ENCODE measurements at regions not wholly inside any gene's neighbourhood (a gene's known extent, or its start where the extent isn't known, plus 50 kb on each side); places are given as distances from the start of the nearest gene placed in this dataset.

DNA sequence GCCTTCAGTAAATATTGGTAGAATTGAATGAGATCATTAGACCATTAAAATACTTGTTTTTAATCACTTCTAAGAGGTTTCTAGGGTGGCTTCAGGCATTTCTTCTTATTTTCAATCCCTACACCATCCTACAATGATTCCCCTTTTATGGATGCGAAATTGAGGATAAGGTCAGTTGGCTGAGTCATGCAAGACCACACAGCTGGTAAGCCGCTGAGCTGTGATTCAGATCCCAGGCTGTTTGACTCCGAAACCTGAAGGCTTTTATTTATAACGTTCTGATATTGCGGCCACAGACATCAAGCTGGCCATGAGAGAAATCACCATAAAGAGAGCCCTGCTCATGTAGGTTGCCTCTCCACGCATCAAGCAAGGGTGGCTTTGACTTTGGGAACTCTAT is 133.4 kb downstream of the VAPA start:
- Histone ChIP-seq H3K27ac (ENCODE audit: low read depth, low read length) (no peak overlapping the region), H4K20me1 (ENCODE audit: insufficient read depth, low read length) (no peaks in the 10 kb centered on the region), H3K9me3 (ENCODE audit: low read depth, low read length) (no peaks in the 10 kb centered on the region), H3K4me2 (ENCODE audit: insufficient read depth, low read length) (no peak overlapping the region), H2AFZ (ENCODE audit: low read length) (no peak overlapping the region), H3K4me1 (ENCODE audit: insufficient read depth, low read length) (peaks cover 27% of the 10 kb centered on the region), H3K79me2 (ENCODE audit: insufficient read depth, low read length) (no peaks in the 10 kb centered on the region), H3K36me3 (ENCODE audit: insufficient read depth, low read length) (no peaks in the 10 kb centered on the region), H3K4me3 (ENCODE audit: insufficient read depth, low read length) (no peak overlapping the region), H3K27me3 (ENCODE audit: insufficient read depth, low read length) (no peaks in the 10 kb centered on the region)
- TF ChIP-seq, protein P1, sequence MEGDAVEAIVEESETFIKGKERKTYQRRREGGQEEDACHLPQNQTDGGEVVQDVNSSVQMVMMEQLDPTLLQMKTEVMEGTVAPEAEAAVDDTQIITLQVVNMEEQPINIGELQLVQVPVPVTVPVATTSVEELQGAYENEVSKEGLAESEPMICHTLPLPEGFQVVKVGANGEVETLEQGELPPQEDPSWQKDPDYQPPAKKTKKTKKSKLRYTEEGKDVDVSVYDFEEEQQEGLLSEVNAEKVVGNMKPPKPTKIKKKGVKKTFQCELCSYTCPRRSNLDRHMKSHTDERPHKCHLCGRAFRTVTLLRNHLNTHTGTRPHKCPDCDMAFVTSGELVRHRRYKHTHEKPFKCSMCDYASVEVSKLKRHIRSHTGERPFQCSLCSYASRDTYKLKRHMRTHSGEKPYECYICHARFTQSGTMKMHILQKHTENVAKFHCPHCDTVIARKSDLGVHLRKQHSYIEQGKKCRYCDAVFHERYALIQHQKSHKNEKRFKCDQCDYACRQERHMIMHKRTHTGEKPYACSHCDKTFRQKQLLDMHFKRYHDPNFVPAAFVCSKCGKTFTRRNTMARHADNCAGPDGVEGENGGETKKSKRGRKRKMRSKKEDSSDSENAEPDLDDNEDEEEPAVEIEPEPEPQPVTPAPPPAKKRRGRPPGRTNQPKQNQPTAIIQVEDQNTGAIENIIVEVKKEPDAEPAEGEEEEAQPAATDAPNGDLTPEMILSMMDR (IDR thresholded peaks at IDR 0.05; ENCODE audit: extremely low read depth, low read depth, low read length) = no peak
- peak; percentile 85 for DNase-seq (ENCODE audit: insufficient read length, low spot score, missing footprints)

GRCh38 chr18:10049747-10050146 is 135.9 kb downstream of the VAPA start:
- Histone ChIP-seq H3K4me3 (ENCODE audit: insufficient read depth, low read length) (no peak overlapping the region), H3K79me2 (ENCODE audit: insufficient read depth, low read length) (no peaks in the 10 kb centered on the region), H3K4me2 (ENCODE audit: insufficient read depth, low read length) (no peak overlapping the region), H3K27me3 (ENCODE audit: insufficient read depth, low read length) (no peaks in the 10 kb centered on the region), H2AFZ (ENCODE audit: low read length) (no peak overlapping the region), H3K9me3 (ENCODE audit: low read depth, low read length) (no peaks in the 10 kb centered on the region), H3K4me1 (ENCODE audit: insufficient read depth, low read length) (peaks cover 27% of the 10 kb centered on the region), H3K36me3 (ENCODE audit: insufficient read depth, low read length) (no peaks in the 10 kb centered on the region), H3K27ac (ENCODE audit: low read depth, low read length) (no peak overlapping the region), H4K20me1 (ENCODE audit: insufficient read depth, low read length) (no peaks in the 10 kb centered on the region)
- TF ChIP-seq, protein P1 (IDR thresholded peaks at IDR 0.05; ENCODE audit: extremely low read depth, low read depth, low read length) = no peak
- DNase-seq (ENCODE audit: insufficient read length, low spot score, missing footprints) = no peak

GRCh38 chr18:10050956-10051355 is 137.1 kb downstream of the VAPA start:
- H3K27me3 ChIP-seq (ENCODE audit: insufficient read depth, low read length) = no peaks in the 10 kb centered on the region
- no peak overlapping the region for H3K4me2 ChIP-seq (ENCODE audit: insufficient read depth, low read length)
- H3K79me2 ChIP-seq (ENCODE audit: insufficient read depth, low read length) = no peaks in the 10 kb centered on the region
- H3K27ac ChIP-seq (ENCODE audit: low read depth, low read length) = no peak overlapping the region
- no peaks in the 10 kb centered on the region for H3K9me3 ChIP-seq (ENCODE audit: low read depth, low read length)
- TF ChIP-seq, protein P1 (IDR thresholded peaks at IDR 0.05; ENCODE audit: extremely low read depth, low read depth, low read length) = no peak
- no peak overlapping the region for H3K4me3 ChIP-seq (ENCODE audit: insufficient read depth, low read length)
- H2AFZ ChIP-seq (ENCODE audit: low read length) = no peak overlapping the region
- no peaks in the 10 kb centered on the region for H4K20me1 ChIP-seq (ENCODE audit: insufficient read depth, low read length)
- H3K36me3 ChIP-seq (ENCODE audit: insufficient read depth, low read length) = no peaks in the 10 kb centered on the region
- DNase-seq (ENCODE audit: insufficient read length, low spot score, missing footprints) = no peak
- peaks cover 27% of the 10 kb centered on the region for H3K4me1 ChIP-seq (ENCODE audit: insufficient read depth, low read length)

GRCh38 chr18:10051877-10052631 is 138.2 kb downstream of the VAPA start:
- no peak overlapping the region for H2AFZ ChIP-seq (ENCODE audit: low read length)
- DNase-seq (ENCODE audit: insufficient read length, low spot score, missing footprints) = no peak
- H3K27ac ChIP-seq (ENCODE audit: low read depth, low read length) = no peak overlapping the region
- no peaks in the 10 kb centered on the region for H3K36me3 ChIP-seq (ENCODE audit: insufficient read depth, low read length)
- H3K79me2 ChIP-seq (ENCODE audit: insufficient read depth, low read length) = no peaks in the 10 kb centered on the region
- TF ChIP-seq, protein P1 (IDR thresholded peaks at IDR 0.05; ENCODE audit: extremely low read depth, low read depth, low read length) = no peak
- no peak overlapping the region for H3K4me3 ChIP-seq (ENCODE audit: insufficient read depth, low read length)
- no peaks in the 10 kb centered on the region for H3K9me3 ChIP-seq (ENCODE audit: low read depth, low read length)
- H3K4me2 ChIP-seq (ENCODE audit: insufficient read depth, low read length) = no peak overlapping the region
- no peaks in the 10 kb centered on the region for H3K27me3 ChIP-seq (ENCODE audit: insufficient read depth, low read length)
- H3K4me1 ChIP-seq (ENCODE audit: insufficient read depth, low read length) = peaks cover 28% of the 10 kb centered on the region
- no peaks in the 10 kb centered on the region for H4K20me1 ChIP-seq (ENCODE audit: insufficient read depth, low read length)

All from osteoblast (primary cell).